OCI-LY7 (cell line): ENCODE measurements at regions not wholly inside any gene's neighbourhood (a gene's known extent, or its start where the extent isn't known, plus 50 kb on each side); places are given as distances from the start of the nearest gene placed in this dataset.

Experiments
- BruUV-seq: library from RNA; stranded (reverse); fragments of 400-500 nt; replicated peaks from 2 replicates; lab custom pipeline; 2021; lab: Mats Ljungman, UMichigan
- CTCF ChIA-PET: fragments of 300-600 bp; sonication (Branson Sonifier 250); formaldehyde crosslinking; loops from one replicate; lab custom pipeline; 2022; ENCODE audit warnings: antibody characterized with exemption; ENCODE audit not compliant: unreplicated experiment; lab: Charles Lee
- POLR2A ChIA-PET: fragments of 300-600 bp; sonication (Branson Sonifier 250); formaldehyde crosslinking; loops from one replicate; lab custom pipeline; 2022; ENCODE audit warnings: antibody characterized with exemption; lab: Charles Lee
- DNase-seq: peaks from one replicate; pipeline ENCODE4 v3.0.0-alpha.2; 2015; ENCODE audit warnings: low spot score
- H2AFZ ChIP-seq: fragments of 200-600 bp; sonication (generic), shearing (Covaris generic); 2 replicates; pipeline ENCODE4 v1.6.1; 2014; ENCODE audit warnings: mild to moderate bottlenecking, antibody characterized with exemption, low read length, moderate library complexity
- H3K27ac ChIP-seq: fragments of 200-600 bp; sonication (generic); 2 replicates; pipeline ENCODE4 v1.5.1; 2014; ENCODE audit warnings: mixed run types, low read depth, mild to moderate bottlenecking, moderate library complexity, low read length, inconsistent platforms; ENCODE audit not compliant: poor library complexity, severe bottlenecking
- H3K36me3 ChIP-seq: fragments of 200-600 bp; sonication (generic); 2 replicates; pipeline ENCODE4 v1.6.1; 2014; ENCODE audit warnings: mild to moderate bottlenecking, antibody characterized with exemption, low read length, moderate library complexity, mixed read lengths; ENCODE audit not compliant: insufficient read depth
- H3K4me1 ChIP-seq: fragments of 200-600 bp; sonication (generic); 2 replicates; pipeline ENCODE4 v1.5.1; 2014; ENCODE audit warnings: mild to moderate bottlenecking, low read length; ENCODE audit not compliant: insufficient read depth, poor library complexity, severe bottlenecking
- H3K4me2 ChIP-seq: fragments of 200-600 bp; sonication (generic); 2 replicates; pipeline ENCODE4 v1.6.1; 2014; ENCODE audit warnings: mild to moderate bottlenecking, low read length
- H3K4me3 ChIP-seq: fragments of 200-600 bp; sonication (generic); 2 replicates; pipeline ENCODE4 v1.5.1; 2014; ENCODE audit warnings: mild to moderate bottlenecking, low read depth, low read length; ENCODE audit not compliant: poor library complexity, severe bottlenecking
- H3K79me2 ChIP-seq: fragments of 200-600 bp; sonication (generic); 2 replicates; pipeline ENCODE4 v1.6.1; 2016; ENCODE audit warnings: low read depth, mild to moderate bottlenecking, low read length, moderate library complexity, mixed read lengths; ENCODE audit not compliant: insufficient read depth
- H3K9me2 ChIP-seq: fragments of 200-600 bp; sonication (generic); 2 replicates; pipeline ENCODE4 v1.6.1; 2016; ENCODE audit warnings: mild to moderate bottlenecking, low read length, mixed read lengths; ENCODE audit not compliant: insufficient read depth
- H3K9me3 ChIP-seq: fragments of 200-600 bp; sonication (generic); 2 replicates; pipeline ENCODE4 v1.6.1; 2014; ENCODE audit warnings: mild to moderate bottlenecking, mixed run types, low read length, mixed read lengths
- H4K20me1 ChIP-seq: fragments of 200-600 bp; sonication (generic); 2 replicates; pipeline ENCODE4 v1.6.1; 2014; ENCODE audit warnings: mild to moderate bottlenecking, antibody characterized with exemption, low read length, moderate library complexity, mixed read lengths; ENCODE audit not compliant: insufficient read depth
- EZH2phosphoT487 ChIP-seq: fragments of 200-600 bp; sonication (generic); IDR thresholded peaks from 2 replicates; pipeline ENCODE4 v1.6.1; 2018; ENCODE audit warnings: low read depth, borderline replicate concordance, mild to moderate bottlenecking, mixed run types, antibody characterized with exemption, low read length, moderate library complexity, mixed read lengths
- intact Hi-C: fragments of 100-400 bp; cut with micrococcal nuclease; formaldehyde crosslinking; loops from one replicate; pipeline ENCODE4 v1.10.0; 2022; ENCODE audit not compliant: unreplicated experiment
- TF ChIP-seq, protein P1 (sequence below): fragments of 200-600 bp; sonication (generic); conservative IDR thresholded peaks from 2 replicates; pipeline ENCODE4 v1.5.1; 2014; ENCODE audit warnings: mild to moderate bottlenecking, antibody characterized with exemption, low read length, moderate library complexity, mixed read lengths

DNA sequence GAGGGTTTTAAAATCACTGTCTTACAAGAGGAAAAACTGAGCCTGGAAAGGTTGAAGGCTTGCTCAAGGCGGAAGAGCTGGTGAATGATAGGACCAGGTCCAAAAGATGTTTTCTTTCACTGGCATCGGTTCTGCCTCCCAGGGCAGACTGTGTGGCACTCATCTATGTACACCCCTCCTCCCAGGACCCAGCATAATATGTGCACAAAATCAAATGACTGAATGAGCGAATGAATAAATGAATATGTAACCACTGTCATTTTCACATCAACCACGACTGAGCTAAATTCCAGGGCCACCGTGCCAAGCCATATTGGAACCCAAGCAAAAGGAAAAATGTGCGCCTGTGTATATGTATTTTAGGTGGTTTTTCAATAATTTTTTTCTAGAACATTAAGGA lies 99.3 kb upstream of the ZBTB40 start:
- intact Hi-C loops: no loop called here
- BruUV-seq: no TSS peak
- TF ChIP-seq, protein P1, sequence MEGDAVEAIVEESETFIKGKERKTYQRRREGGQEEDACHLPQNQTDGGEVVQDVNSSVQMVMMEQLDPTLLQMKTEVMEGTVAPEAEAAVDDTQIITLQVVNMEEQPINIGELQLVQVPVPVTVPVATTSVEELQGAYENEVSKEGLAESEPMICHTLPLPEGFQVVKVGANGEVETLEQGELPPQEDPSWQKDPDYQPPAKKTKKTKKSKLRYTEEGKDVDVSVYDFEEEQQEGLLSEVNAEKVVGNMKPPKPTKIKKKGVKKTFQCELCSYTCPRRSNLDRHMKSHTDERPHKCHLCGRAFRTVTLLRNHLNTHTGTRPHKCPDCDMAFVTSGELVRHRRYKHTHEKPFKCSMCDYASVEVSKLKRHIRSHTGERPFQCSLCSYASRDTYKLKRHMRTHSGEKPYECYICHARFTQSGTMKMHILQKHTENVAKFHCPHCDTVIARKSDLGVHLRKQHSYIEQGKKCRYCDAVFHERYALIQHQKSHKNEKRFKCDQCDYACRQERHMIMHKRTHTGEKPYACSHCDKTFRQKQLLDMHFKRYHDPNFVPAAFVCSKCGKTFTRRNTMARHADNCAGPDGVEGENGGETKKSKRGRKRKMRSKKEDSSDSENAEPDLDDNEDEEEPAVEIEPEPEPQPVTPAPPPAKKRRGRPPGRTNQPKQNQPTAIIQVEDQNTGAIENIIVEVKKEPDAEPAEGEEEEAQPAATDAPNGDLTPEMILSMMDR: no peak
- TF ChIP-seq EZH2phosphoT487: no peak

GRCh38 chr1:22352896-22353295 lies 98.8 kb upstream of the ZBTB40 start:
- CTCF ChIA-PET: no interaction called here
- no TSS peak for BruUV-seq
- H3K4me3 ChIP-seq: no peak overlapping the region
- intact Hi-C loops: no loop called here
- no peaks in the 10 kb centered on the region for H3K9me3 ChIP-seq
- H3K79me2 ChIP-seq: no peaks in the 10 kb centered on the region
- H3K36me3 ChIP-seq: no peaks in the 10 kb centered on the region
- H3K4me2 ChIP-seq: no peak overlapping the region
- TF ChIP-seq EZH2phosphoT487: no peak
- TF ChIP-seq, protein P1: no peak
- no peaks in the 10 kb centered on the region for H4K20me1 ChIP-seq
- no peak overlapping the region for H2AFZ ChIP-seq
- no peak overlapping the region for H3K27ac ChIP-seq
- no peaks in the 10 kb centered on the region for H3K4me1 ChIP-seq
- POLR2A ChIA-PET: interaction anchor here (0.6 kb wide), 1 partner anchor 665 kb away, joined by 3 read pairs; no protein-coding TSS in a partner anchor
- no peaks in the 10 kb centered on the region for H3K9me2 ChIP-seq
- no peak for DNase-seq

More for the DNA sequence above, 99.3 kb upstream of the ZBTB40 start:
- CTCF ChIA-PET: no interaction called here
- no peak overlapping the region for H3K4me3 ChIP-seq
- H3K79me2 ChIP-seq: no peaks in the 10 kb centered on the region
- no peak for DNase-seq
- POLR2A ChIA-PET: interaction anchor here (0.6 kb wide), 1 partner anchor 665 kb away, joined by 3 read pairs; no protein-coding TSS in a partner anchor
- H4K20me1 ChIP-seq: no peaks in the 10 kb centered on the region
- no peak overlapping the region for H3K4me2 ChIP-seq
- H3K4me1 ChIP-seq: no peaks in the 10 kb centered on the region
- no peak overlapping the region for H3K27ac ChIP-seq
- no peaks in the 10 kb centered on the region for H3K9me2 ChIP-seq
- H2AFZ ChIP-seq: no peak overlapping the region
- no peaks in the 10 kb centered on the region for H3K9me3 ChIP-seq
- H3K36me3 ChIP-seq: no peaks in the 10 kb centered on the region

DNA sequence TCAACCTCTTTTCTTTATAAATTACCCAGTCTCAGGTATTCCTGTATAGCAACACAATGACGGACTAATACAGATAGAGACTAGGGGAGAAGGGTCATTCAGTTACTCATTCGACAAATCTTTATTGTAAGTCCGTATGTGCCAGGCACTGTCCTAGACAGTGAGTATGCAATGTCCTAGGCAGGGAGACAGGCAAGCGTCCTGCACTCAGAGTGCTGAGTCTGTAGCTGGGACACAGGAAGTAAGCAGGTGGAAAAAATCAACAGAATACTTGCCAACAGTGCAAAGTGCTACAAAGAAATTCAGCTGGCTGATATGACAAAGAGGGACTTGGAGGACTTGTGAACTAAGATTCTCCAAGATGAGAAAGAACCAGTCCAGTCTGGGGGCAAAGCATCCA lies 92.2 kb upstream of the ZBTB40 start:
- H4K20me1 ChIP-seq: no peaks in the 10 kb centered on the region
- H3K4me3 ChIP-seq: no peak overlapping the region
- no TSS peak for BruUV-seq
- no peak overlapping the region for H3K4me2 ChIP-seq
- no peaks in the 10 kb centered on the region for H3K36me3 ChIP-seq
- no peak overlapping the region for H3K27ac ChIP-seq
- no peaks in the 10 kb centered on the region for H3K4me1 ChIP-seq
- no peak for DNase-seq
- H3K9me2 ChIP-seq: no peaks in the 10 kb centered on the region
- TF ChIP-seq, protein P1: no peak
- TF ChIP-seq EZH2phosphoT487: no peak
- no peaks in the 10 kb centered on the region for H3K79me2 ChIP-seq
- no peaks in the 10 kb centered on the region for H3K9me3 ChIP-seq
- CTCF ChIA-PET: no interaction called here
- intact Hi-C loops: no loop called here
- no peak overlapping the region for H2AFZ ChIP-seq
- POLR2A ChIA-PET: interaction anchor here (0.6 kb wide), 1 partner anchor 186 kb away, joined by 4 read pairs; no protein-coding TSS in a partner anchor
